Smooth muscle cell (in vitro differentiated cells): ENCODE measurements at regions not wholly inside any gene's neighbourhood (a gene's known extent, or its start where the extent isn't known, plus 50 kb on each side); places are given as distances from the start of the nearest gene placed in this dataset.

Experiments
- DNase-seq: peaks from one replicate; lab custom pipeline; 2025; ENCODE audit not compliant: unreplicated experiment; lab: John Stamatoyannopoulos, UW
- H2AFZ ChIP-seq: fragments of 200-600 bp; sonication (generic); 2 replicates; pipeline ENCODE4 v1.6.0; 2016; ENCODE audit warnings: antibody characterized with exemption, low read depth, mild to moderate bottlenecking
- H3F3A ChIP-seq: fragments of 200-600 bp; sonication (generic); 2 replicates; pipeline ENCODE4 v1.6.0; 2017; ENCODE audit warnings: antibody characterized with exemption, low read depth
- H3K27ac ChIP-seq: fragments of 200-600 bp; sonication (generic); 2 replicates; pipeline ENCODE4 v1.5.1; 2016; ENCODE audit warnings: low read depth, mild to moderate bottlenecking
- H3K27me3 ChIP-seq: fragments of 200-600 bp; sonication (generic); 2 replicates; pipeline ENCODE4 v1.6.1; 2016; ENCODE audit warnings: low read depth, mild to moderate bottlenecking
- H3K36me3 ChIP-seq: fragments of 200-600 bp; sonication (generic); 2 replicates; pipeline ENCODE4 v1.5.1; 2016; ENCODE audit warnings: low read depth
- H3K4me1 ChIP-seq: fragments of 200-600 bp; sonication (generic); 2 replicates; pipeline ENCODE4 v1.5.1; 2016; ENCODE audit warnings: low read depth
- H3K4me2 ChIP-seq: fragments of 200-600 bp; sonication (generic); 2 replicates; pipeline ENCODE4 v1.6.0; 2016; ENCODE audit warnings: mild to moderate bottlenecking
- H3K4me3 ChIP-seq: fragments of 200-600 bp; sonication (generic); 2 replicates; pipeline ENCODE4 v1.5.1; 2016; ENCODE audit warnings: mild to moderate bottlenecking
- H3K79me2 ChIP-seq: fragments of 200-600 bp; sonication (generic); 2 replicates; pipeline ENCODE4 v1.6.0; 2016; ENCODE audit warnings: low read depth, mild to moderate bottlenecking
- H3K9ac ChIP-seq: fragments of 200-600 bp; sonication (generic); 2 replicates; pipeline ENCODE4 v1.6.0; 2016; ENCODE audit warnings: low read depth
- H3K9me3 ChIP-seq: fragments of 200-600 bp; sonication (generic); replicated peaks from 2 replicates; pipeline ENCODE4 v1.5.1; 2016; ENCODE audit warnings: low read depth
- H4K20me1 ChIP-seq: fragments of 200-600 bp; sonication (generic); 2 replicates; pipeline ENCODE4 v1.6.0; 2016; ENCODE audit warnings: low read depth
- CTCF ChIP-seq: fragments of 200-600 bp; sonication (generic); IDR thresholded peaks from 2 replicates; pipeline ENCODE4 v1.5.1; 2017; ENCODE audit warnings: borderline replicate concordance, mild to moderate bottlenecking, antibody characterized with exemption; ENCODE audit not compliant: insufficient read depth, poor library complexity, severe bottlenecking
- WGBS: methylation state at CpG from one replicate; pipeline ENCODE4 v1.1.7; 2016; ENCODE audit warnings: low lambda C conversion rate; 5-methylcytosine and 5-hydroxymethylcytosine counted together

- WGBS = 84% methylated on average over 3 of the region's 3 CpGs
These were observed 147.9 kb upstream of the PDE7B start for GRCh38 chr6:135703621-135704020.

GRCh38 chr6:135707426-135707825 is 144.1 kb upstream of the PDE7B start:
- Histone ChIP-seq H3K4me2 (no peak overlapping the region), H3K9me3 (no peaks in the 10 kb centered on the region), H3K79me2 (no peaks in the 10 kb centered on the region), H3K4me1 (no peaks in the 10 kb centered on the region), H3K9ac (no peak overlapping the region), H3K4me3 (no peak overlapping the region), H3F3A (no peaks in the 10 kb centered on the region), H3K27ac (no peak overlapping the region), H3K36me3 (no peaks in the 10 kb centered on the region), H2AFZ (no peak overlapping the region), H4K20me1 (no peaks in the 10 kb centered on the region), H3K27me3 (peaks cover 6% of the 10 kb centered on the region)
- no peak for DNase-seq
- no peak for TF ChIP-seq CTCF
- whole genome bisulfite sequencing = 85% methylated on average over 1 of the region's 1 CpG

More at GRCh38 chr6:135703621-135704020, 147.9 kb upstream of the PDE7B start:
- Histone ChIP-seq H3K27me3 (no peaks in the 10 kb centered on the region), H3K36me3 (no peaks in the 10 kb centered on the region), H3K4me3 (no peak overlapping the region), H3F3A (no peaks in the 10 kb centered on the region), H3K4me1 (no peaks in the 10 kb centered on the region), H3K27ac (no peak overlapping the region), H4K20me1 (no peaks in the 10 kb centered on the region), H3K9me3 (no peaks in the 10 kb centered on the region), H2AFZ (no peak overlapping the region), H3K4me2 (no peak overlapping the region), H3K79me2 (no peaks in the 10 kb centered on the region), H3K9ac (no peak overlapping the region)
- DNase-seq = no peak
- TF ChIP-seq CTCF = no peak

- 94% methylated on average over 5 of the region's 5 CpGs for WGBS
These were observed 141.5 kb upstream of the PDE7B start for GRCh38 chr6:135710042-135710441.

More at GRCh38 chr6:135710042-135710441, 141.5 kb upstream of the PDE7B start:
- H3K4me2 ChIP-seq = no peak overlapping the region
- no peaks in the 10 kb centered on the region for H4K20me1 ChIP-seq
- H3K9me3 ChIP-seq = no peaks in the 10 kb centered on the region
- no peaks in the 10 kb centered on the region for H3F3A ChIP-seq
- no peak overlapping the region for H2AFZ ChIP-seq
- no peaks in the 10 kb centered on the region for H3K79me2 ChIP-seq
- no peaks in the 10 kb centered on the region for H3K4me1 ChIP-seq
- DNase-seq = no peak
- no peak overlapping the region for H3K27ac ChIP-seq
- peaks cover 6% of the 10 kb centered on the region for H3K27me3 ChIP-seq
- no peak for TF ChIP-seq CTCF
- H3K4me3 ChIP-seq = no peak overlapping the region
- no peak overlapping the region for H3K9ac ChIP-seq
- no peaks in the 10 kb centered on the region for H3K36me3 ChIP-seq
